ENCODE measurements at regions not wholly inside any gene's neighbourhood (a gene's known extent, or its start where the extent isn't known, plus 50 kb on each side); places are given as distances from the start of the nearest gene placed in this dataset.

- intact Hi-C loops (cut with micrococcal nuclease): no loop called here
- no peak overlapping the region for H3K27ac ChIP-seq (ENCODE audit: low read length)
- no peak overlapping the region for H3K9ac ChIP-seq (ENCODE audit: low read length)
- CTCF ChIA-PET: no interaction called here
- POLR2A ChIA-PET (ENCODE audit: unreplicated experiment): no interaction called here
- no peaks in the 10 kb centered on the region for H3F3A ChIP-seq (ENCODE audit: low read length, unreplicated experiment)
- no peak overlapping the region for H3K4me3 ChIP-seq (ENCODE audit: low read length)
- H3K4me2 ChIP-seq (ENCODE audit: low read length): no peak overlapping the region
- no peaks in the 10 kb centered on the region for H3K4me1 ChIP-seq (ENCODE audit: insufficient read depth, low read length)
- DNase-seq (no peak), ATAC-seq (no peak)
- no TSS peak for BruUV-seq (replicated peaks)
- H3K36me3 ChIP-seq (ENCODE audit: low read depth, low read length): no peaks in the 10 kb centered on the region
- no peaks in the 10 kb centered on the region for H3K79me2 ChIP-seq (ENCODE audit: low read length)
- no peaks in the 10 kb centered on the region for H4K20me1 ChIP-seq (ENCODE audit: low read length)
- no peak overlapping the region for H2AFZ ChIP-seq (ENCODE audit: low read length)
- TF ChIP-seq EZH2phosphoT487 (IDR thresholded peaks at IDR 0.05; ENCODE audit: borderline replicate concordance, low read length) (no peak), EZH2 (IDR thresholded peaks at IDR 0.05; ENCODE audit: low read length, unreplicated experiment) (no peak), CTCF (conservative IDR thresholded peaks at IDR 0.05; ENCODE audit: low read depth, low read length) (no peak)
- H3K27me3 ChIP-seq (ENCODE audit: low read length): no peaks in the 10 kb centered on the region
- H3K9me3 ChIP-seq (ENCODE audit: low read length): no peaks in the 10 kb centered on the region
- no peaks in the 10 kb centered on the region for H3K9me2 ChIP-seq (replicated peaks; ENCODE audit: low read length)
Measured at GRCh38 chr9:38332625-38333024, 59.9 kb upstream of the ALDH1B1 start.

GRCh38 chr9:38331141-38331540 is 61.4 kb upstream of the ALDH1B1 start:
- Histone ChIP-seq H4K20me1 (ENCODE audit: low read length) (no peaks in the 10 kb centered on the region), H3K4me1 (ENCODE audit: insufficient read depth, low read length) (no peaks in the 10 kb centered on the region), H3K79me2 (ENCODE audit: low read length) (no peaks in the 10 kb centered on the region), H3K9me2 (replicated peaks; ENCODE audit: low read length) (no peaks in the 10 kb centered on the region), H3K9ac (ENCODE audit: low read length) (no peak overlapping the region), H3K27me3 (ENCODE audit: low read length) (no peaks in the 10 kb centered on the region), H3F3A (ENCODE audit: low read length, unreplicated experiment) (no peaks in the 10 kb centered on the region), H2AFZ (ENCODE audit: low read length) (no peak overlapping the region), H3K4me2 (ENCODE audit: low read length) (no peak overlapping the region), H3K9me3 (ENCODE audit: low read length) (no peaks in the 10 kb centered on the region), H3K4me3 (ENCODE audit: low read length) (no peak overlapping the region), H3K27ac (ENCODE audit: low read length) (no peak overlapping the region), H3K36me3 (ENCODE audit: low read depth, low read length) (no peaks in the 10 kb centered on the region)
- ATAC-seq (no peak), DNase-seq (no peak)
- intact Hi-C loops (cut with micrococcal nuclease): no loop called here
- no peak for TF ChIP-seq CTCF (conservative IDR thresholded peaks at IDR 0.05; ENCODE audit: low read depth, low read length)
- no peak for TF ChIP-seq EZH2 (IDR thresholded peaks at IDR 0.05; ENCODE audit: low read length, unreplicated experiment)
- no peak for TF ChIP-seq EZH2phosphoT487 (IDR thresholded peaks at IDR 0.05; ENCODE audit: borderline replicate concordance, low read length)
- CTCF ChIA-PET: no interaction called here
- POLR2A ChIA-PET (ENCODE audit: unreplicated experiment): no interaction called here
- BruUV-seq (replicated peaks): no TSS peak

GRCh38 chr9:38329968-38330367 is 62.5 kb upstream of the ALDH1B1 start:
- H3K4me1 ChIP-seq (ENCODE audit: insufficient read depth, low read length): no peaks in the 10 kb centered on the region
- H3K9me2 ChIP-seq (replicated peaks; ENCODE audit: low read length): no peaks in the 10 kb centered on the region
- no peak overlapping the region for H3K4me3 ChIP-seq (ENCODE audit: low read length)
- no TSS peak for BruUV-seq (replicated peaks)
- ChIA-PET CTCF (no interaction called here), POLR2A (ENCODE audit: unreplicated experiment) (interaction anchor here (0.6 kb wide), 1 partner anchor 321 kb away, joined by 3 read pairs; no protein-coding TSS in a partner anchor)
- no peaks in the 10 kb centered on the region for H3K9me3 ChIP-seq (ENCODE audit: low read length)
- no peak overlapping the region for H3K4me2 ChIP-seq (ENCODE audit: low read length)
- H4K20me1 ChIP-seq (ENCODE audit: low read length): no peaks in the 10 kb centered on the region
- H3K79me2 ChIP-seq (ENCODE audit: low read length): no peaks in the 10 kb centered on the region
- no peak overlapping the region for H3K27ac ChIP-seq (ENCODE audit: low read length)
- H2AFZ ChIP-seq (ENCODE audit: low read length): no peak overlapping the region
- no peaks in the 10 kb centered on the region for H3F3A ChIP-seq (ENCODE audit: low read length, unreplicated experiment)
- intact Hi-C loops (cut with micrococcal nuclease): no loop called here
- no peak for TF ChIP-seq CTCF (conservative IDR thresholded peaks at IDR 0.05; ENCODE audit: low read depth, low read length)
- TF ChIP-seq EZH2 (IDR thresholded peaks at IDR 0.05; ENCODE audit: low read length, unreplicated experiment): no peak
- TF ChIP-seq EZH2phosphoT487 (IDR thresholded peaks at IDR 0.05; ENCODE audit: borderline replicate concordance, low read length): no peak
- no peak for ATAC-seq
- H3K36me3 ChIP-seq (ENCODE audit: low read depth, low read length): no peaks in the 10 kb centered on the region
- no peak overlapping the region for H3K9ac ChIP-seq (ENCODE audit: low read length)
- H3K27me3 ChIP-seq (ENCODE audit: low read length): no peaks in the 10 kb centered on the region
- DNase-seq: no peak

Data from PC-3 (cell line).